ENCODE measurements at regions not wholly inside any gene's neighbourhood (a gene's known extent, or its start where the extent isn't known, plus 50 kb on each side); places are given as distances from the start of the nearest gene placed in this dataset.

DNA sequence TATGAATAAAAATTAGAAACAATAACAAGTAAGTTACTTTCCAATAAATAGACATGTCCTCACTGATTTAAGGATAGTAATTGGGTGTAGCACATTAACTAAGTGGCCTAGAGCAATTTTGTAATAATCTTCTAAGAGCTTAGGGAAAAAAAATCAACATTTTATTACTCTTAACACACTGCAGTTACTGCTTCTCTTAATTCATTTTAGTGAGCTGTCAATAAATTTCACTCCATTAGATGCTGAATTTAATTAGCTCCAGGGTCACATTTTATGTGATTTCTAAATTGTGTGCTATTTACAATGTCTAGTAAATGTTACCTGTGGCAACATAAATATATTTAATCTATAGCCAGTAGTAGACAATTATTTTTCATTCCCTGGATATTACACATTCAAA is 612.0 kb downstream of the C4orf33 start:
- DNase-seq (ENCODE audit: low read depth): no peak
- TF ChIP-seq, protein P1, sequence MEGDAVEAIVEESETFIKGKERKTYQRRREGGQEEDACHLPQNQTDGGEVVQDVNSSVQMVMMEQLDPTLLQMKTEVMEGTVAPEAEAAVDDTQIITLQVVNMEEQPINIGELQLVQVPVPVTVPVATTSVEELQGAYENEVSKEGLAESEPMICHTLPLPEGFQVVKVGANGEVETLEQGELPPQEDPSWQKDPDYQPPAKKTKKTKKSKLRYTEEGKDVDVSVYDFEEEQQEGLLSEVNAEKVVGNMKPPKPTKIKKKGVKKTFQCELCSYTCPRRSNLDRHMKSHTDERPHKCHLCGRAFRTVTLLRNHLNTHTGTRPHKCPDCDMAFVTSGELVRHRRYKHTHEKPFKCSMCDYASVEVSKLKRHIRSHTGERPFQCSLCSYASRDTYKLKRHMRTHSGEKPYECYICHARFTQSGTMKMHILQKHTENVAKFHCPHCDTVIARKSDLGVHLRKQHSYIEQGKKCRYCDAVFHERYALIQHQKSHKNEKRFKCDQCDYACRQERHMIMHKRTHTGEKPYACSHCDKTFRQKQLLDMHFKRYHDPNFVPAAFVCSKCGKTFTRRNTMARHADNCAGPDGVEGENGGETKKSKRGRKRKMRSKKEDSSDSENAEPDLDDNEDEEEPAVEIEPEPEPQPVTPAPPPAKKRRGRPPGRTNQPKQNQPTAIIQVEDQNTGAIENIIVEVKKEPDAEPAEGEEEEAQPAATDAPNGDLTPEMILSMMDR (IDR thresholded peaks at IDR 0.05; ENCODE audit: insufficient read depth, low read depth, low read length, missing control alignments): no peak
- no peak overlapping the region for H3K4me3 ChIP-seq (ENCODE audit: low read length)

DNA sequence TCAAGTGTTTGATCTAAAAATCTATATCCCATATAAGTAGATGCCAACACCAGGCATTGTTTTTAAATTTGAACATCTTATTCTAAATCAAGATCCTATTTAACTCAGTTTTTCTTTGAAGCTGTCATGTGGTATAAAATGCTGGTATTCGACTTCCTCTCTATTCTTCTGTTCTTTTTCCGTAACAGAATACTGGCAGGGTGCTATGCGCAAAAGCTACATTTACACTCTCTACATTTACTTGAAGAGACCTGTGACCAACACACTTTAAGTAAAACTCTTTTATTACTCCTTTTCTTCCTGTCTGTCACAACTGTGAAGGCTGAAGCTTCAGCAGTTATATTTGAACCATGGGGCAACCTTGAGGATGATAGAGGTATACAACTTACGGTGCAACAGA is 612.8 kb downstream of the C4orf33 start:
- no peak overlapping the region for H3K4me3 ChIP-seq (ENCODE audit: low read length)
- no peak for DNase-seq (ENCODE audit: low read depth)
- TF ChIP-seq, protein P1 (IDR thresholded peaks at IDR 0.05; ENCODE audit: insufficient read depth, low read depth, low read length, missing control alignments): no peak

DNA sequence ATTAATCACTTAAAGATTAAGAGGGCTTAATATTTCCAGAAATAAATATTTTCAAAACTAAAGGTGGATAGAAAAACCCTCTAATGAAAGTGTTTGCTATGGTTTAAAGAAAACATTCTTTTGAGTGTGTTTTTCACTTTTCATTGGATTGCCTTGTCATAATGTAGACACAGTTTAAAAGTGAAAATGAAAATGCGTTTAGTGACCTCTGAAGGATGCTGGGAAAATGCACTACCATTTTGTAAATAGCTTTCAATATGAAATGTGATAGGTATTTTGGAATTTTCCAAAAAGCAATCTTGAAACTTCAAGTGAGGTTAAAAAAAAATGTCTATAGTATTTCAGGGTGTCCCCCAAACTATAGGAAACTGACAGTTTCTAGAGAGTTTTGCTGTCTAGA is 642.2 kb downstream of the C4orf33 start:
- H3K4me3 ChIP-seq (ENCODE audit: low read length): no peak overlapping the region
- no peak for DNase-seq (ENCODE audit: low read depth)
- TF ChIP-seq, protein P1 (IDR thresholded peaks at IDR 0.05; ENCODE audit: insufficient read depth, low read depth, low read length, missing control alignments): no peak

DNA sequence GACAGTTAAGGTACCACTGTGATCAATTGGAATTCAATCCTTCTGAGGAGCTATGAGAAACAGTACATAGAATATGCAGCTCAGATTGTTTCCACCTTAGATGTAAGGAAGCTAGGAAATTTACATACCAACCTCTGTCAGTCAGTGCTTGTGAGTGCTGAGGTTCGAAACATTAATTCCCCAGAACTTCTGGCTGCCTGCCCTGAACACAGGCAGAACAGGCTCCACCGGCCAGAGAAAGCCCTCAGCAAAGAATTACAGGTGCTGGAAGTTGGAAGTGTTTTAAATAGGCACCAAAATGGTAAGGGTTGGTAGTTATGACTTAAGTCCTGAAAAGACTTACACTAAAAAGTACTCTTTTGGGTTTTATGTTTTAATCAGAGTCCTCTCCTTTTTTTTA is 651.8 kb downstream of the C4orf33 start:
- peak; percentile 66 for DNase-seq (ENCODE audit: low read depth)
- TF ChIP-seq, protein P1 (IDR thresholded peaks at IDR 0.05; ENCODE audit: insufficient read depth, low read depth, low read length, missing control alignments): no peak

DNA sequence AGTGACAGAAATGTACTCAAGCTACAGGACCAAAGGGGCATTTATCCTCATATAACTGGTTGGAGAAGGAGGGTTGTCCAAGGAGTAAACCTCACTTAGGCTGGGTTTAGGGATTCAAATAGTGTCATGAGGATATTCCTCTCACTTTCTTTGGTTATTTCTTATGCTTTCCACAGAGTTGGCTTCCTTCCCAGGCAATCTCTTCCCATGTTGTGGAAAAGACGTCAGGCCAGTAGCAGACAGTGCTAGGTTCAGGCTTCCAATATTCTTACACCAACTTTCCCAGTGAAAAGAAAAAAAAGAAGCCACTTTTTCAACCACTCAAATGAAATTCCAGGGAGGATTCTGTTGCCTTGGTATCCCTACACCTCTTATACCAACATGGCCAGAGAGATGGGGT is 653.0 kb downstream of the C4orf33 start:
- no peak overlapping the region for H3K4me3 ChIP-seq (ENCODE audit: low read length)
- TF ChIP-seq, protein P1 (IDR thresholded peaks at IDR 0.05; ENCODE audit: insufficient read depth, low read depth, low read length, missing control alignments): no peak
- DNase-seq (ENCODE audit: low read depth): no peak

More for the DNA sequence above, 651.8 kb downstream of the C4orf33 start:
- no peak overlapping the region for H3K4me3 ChIP-seq (ENCODE audit: low read length)

DNA sequence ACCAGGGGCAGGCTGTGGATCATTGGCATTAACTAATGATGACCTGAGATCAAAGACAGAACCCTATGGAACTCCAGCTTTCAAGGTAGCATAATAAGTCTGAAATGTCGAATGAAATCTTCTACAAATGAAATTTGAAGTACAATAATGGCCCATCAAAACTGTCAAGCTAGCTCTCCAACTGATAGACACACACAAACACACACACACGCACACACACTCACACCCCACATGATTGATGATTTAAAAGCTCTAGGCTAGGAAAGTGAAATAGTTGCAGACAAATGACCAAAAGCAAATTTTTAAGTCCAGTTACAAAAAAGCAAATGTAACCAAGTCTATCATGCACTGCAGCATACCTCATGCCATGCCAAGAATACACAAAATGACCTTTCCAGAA is 655.7 kb downstream of the C4orf33 start:
- no peak overlapping the region for H3K4me3 ChIP-seq (ENCODE audit: low read length)
- TF ChIP-seq, protein P1 (IDR thresholded peaks at IDR 0.05; ENCODE audit: insufficient read depth, low read depth, low read length, missing control alignments): no peak
- DNase-seq (ENCODE audit: low read depth): no peak

DNA sequence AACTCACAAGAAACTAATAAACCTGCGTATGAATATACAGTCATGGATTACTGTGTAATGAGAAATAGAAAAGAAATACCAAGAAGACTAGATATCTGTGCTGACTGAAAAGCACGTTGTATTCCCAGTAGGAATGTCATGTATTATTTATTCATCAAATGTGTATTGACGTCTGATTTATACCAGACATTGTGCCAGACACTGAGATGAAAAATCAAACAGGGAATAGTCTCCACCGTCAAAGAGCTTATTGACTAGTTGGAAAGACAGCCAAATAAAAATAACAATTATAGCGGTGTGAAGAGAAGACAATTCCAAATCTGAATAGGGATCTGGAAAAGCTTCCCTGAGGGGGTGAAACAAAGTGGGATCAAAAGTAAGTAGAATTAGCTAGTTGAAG is 687.6 kb downstream of the C4orf33 start:
- TF ChIP-seq, protein P1 (IDR thresholded peaks at IDR 0.05; ENCODE audit: insufficient read depth, low read depth, low read length, missing control alignments): no peak
- H3K4me3 ChIP-seq (ENCODE audit: low read length): no peak overlapping the region
- no peak for DNase-seq (ENCODE audit: low read depth)
